ENCODE measurements at regions not wholly inside any gene's neighbourhood (a gene's known extent, or its start where the extent isn't known, plus 50 kb on each side); places are given as distances from the start of the nearest gene placed in this dataset.

GRCh38 chr13:79815041-79815440 is 334.1 kb downstream of the NDFIP2 start:
- DNase-seq (ENCODE audit: low read depth) = no peak
- no peak overlapping the region for H3K4me3 ChIP-seq (ENCODE audit: low read depth, low read length)
- no peak for TF ChIP-seq CTCF (conservative IDR thresholded peaks at IDR 0.05; ENCODE audit: low read depth, low read length)

GRCh38 chr13:79812070-79812850 is 331.3 kb downstream of the NDFIP2 start:
- DNase-seq (ENCODE audit: low read depth) = no peak
- TF ChIP-seq CTCF (conservative IDR thresholded peaks at IDR 0.05; ENCODE audit: low read depth, low read length) = no peak
- H3K4me3 ChIP-seq (ENCODE audit: low read depth, low read length) = no peak overlapping the region

- no peak for TF ChIP-seq CTCF (conservative IDR thresholded peaks at IDR 0.05; ENCODE audit: low read depth, low read length)
- DNase-seq (ENCODE audit: low read depth) = no peak
These were observed 330.2 kb downstream of the NDFIP2 start for GRCh38 chr13:79811170-79811569.

GRCh38 chr13:79810669-79811068 is 329.7 kb downstream of the NDFIP2 start:
- DNase-seq (ENCODE audit: low read depth) = peak; percentile 19

More at GRCh38 chr13:79811170-79811569, 330.2 kb downstream of the NDFIP2 start:
- no peak overlapping the region for H3K4me3 ChIP-seq (ENCODE audit: low read depth, low read length)

GRCh38 chr13:79810018-79810417 is 329.1 kb downstream of the NDFIP2 start:
- no peak for TF ChIP-seq CTCF (conservative IDR thresholded peaks at IDR 0.05; ENCODE audit: low read depth, low read length)
- no peak overlapping the region for H3K4me3 ChIP-seq (ENCODE audit: low read depth, low read length)
- no peak for DNase-seq (ENCODE audit: low read depth)

More at GRCh38 chr13:79810669-79811068, 329.7 kb downstream of the NDFIP2 start:
- TF ChIP-seq CTCF (conservative IDR thresholded peaks at IDR 0.05; ENCODE audit: low read depth, low read length) = no peak
- no peak overlapping the region for H3K4me3 ChIP-seq (ENCODE audit: low read depth, low read length)

GRCh38 chr13:79808475-79808874 is 327.5 kb downstream of the NDFIP2 start:
- no peak overlapping the region for H3K4me3 ChIP-seq (ENCODE audit: low read depth, low read length)
- TF ChIP-seq CTCF (conservative IDR thresholded peaks at IDR 0.05; ENCODE audit: low read depth, low read length) = no peak
- no peak for DNase-seq (ENCODE audit: low read depth)

GRCh38 chr13:79807554-79807953 is 326.6 kb downstream of the NDFIP2 start:
- H3K4me3 ChIP-seq (ENCODE audit: low read depth, low read length) = no peak overlapping the region
- DNase-seq (ENCODE audit: low read depth) = no peak

More at GRCh38 chr13:79807554-79807953, 326.6 kb downstream of the NDFIP2 start:
- TF ChIP-seq CTCF (conservative IDR thresholded peaks at IDR 0.05; ENCODE audit: low read depth, low read length) = no peak

Measured in epithelial cell of proximal tubule (primary cell).